ENCODE measurements at regions not wholly inside any gene's neighbourhood (a gene's known extent, or its start where the extent isn't known, plus 50 kb on each side); places are given as distances from the start of the nearest gene placed in this dataset.

- TF ChIP-seq ZNF142 (CRISPR knock-in tag; IDR thresholded peaks at IDR 0.05), result no peak
Observed at GRCh38 chr5:22947921-22948320, 94.8 kb upstream of the CDH12 start (continued).

- Histone ChIP-seq H3K36me3 (replicated peaks in 1 of 2; ENCODE audit: control insufficient read depth in 1 of 2, insufficient read depth in 2 of 2, low read length in 2 of 2) (no peaks in the 10 kb centered on the region), H3K27me3 (ENCODE audit: control insufficient read depth in 1 of 2, insufficient read depth in 2 of 2, low read length in 2 of 2) (no peaks in the 10 kb centered on the region), H3K9me3 (ENCODE audit: low read length) (peaks cover 21% of the 10 kb centered on the region), H3K9ac (ENCODE audit: insufficient read depth, low read depth, low read length) (no peak overlapping the region), H3K4me1 (ENCODE audit: insufficient read depth, low read length) (no peaks in the 10 kb centered on the region), H4K20me1 (ENCODE audit: insufficient read depth, low read length) (no peaks in the 10 kb centered on the region), H3K79me2 (ENCODE audit: insufficient read depth, low read length) (no peaks in the 10 kb centered on the region), H3K4me3 (replicated peaks in 1 of 3; ENCODE audit: insufficient read depth in 1 of 3, low read depth in 2 of 3, low read length in 3 of 3) (no peak overlapping the region), H3K4me2 (ENCODE audit: low read depth, low read length) (no peak overlapping the region), H3K27ac (ENCODE audit: extremely low read length, insufficient read depth, low read length) (no peak overlapping the region), H2AFZ (ENCODE audit: low read length) (no peak overlapping the region)
- FAIRE-seq (no peak), ATAC-seq (no peak), DNase-seq (ENCODE audit: low spot score) (no peak)
- intact Hi-C loops (cut with micrococcal nuclease; ENCODE audit: unreplicated experiment) (no loop called here), in situ Hi-C loops (cut with HindIII; ENCODE audit: extremely low pct_ligation_motif_present, low pct_unique_long_range_greater_than_20kb) (no loop called here)
- BruUV-seq (replicated peaks), result no TSS peak
- ChIA-PET POLR2A (no interaction called here), CTCF (ENCODE audit: low intra/inter-chr PET ratio, low total read pairs) (no interaction called here)
- WGBS (ENCODE audit: low lambda C conversion rate), result 2% methylated on average over 4 of the region's 4 CpGs
- TF ChIP-seq IRX3 (CRISPR knock-in tag; IDR thresholded peaks at IDR 0.05; ENCODE audit: borderline replicate concordance, low read depth), result no peak
- TF ChIP-seq, protein P1, sequence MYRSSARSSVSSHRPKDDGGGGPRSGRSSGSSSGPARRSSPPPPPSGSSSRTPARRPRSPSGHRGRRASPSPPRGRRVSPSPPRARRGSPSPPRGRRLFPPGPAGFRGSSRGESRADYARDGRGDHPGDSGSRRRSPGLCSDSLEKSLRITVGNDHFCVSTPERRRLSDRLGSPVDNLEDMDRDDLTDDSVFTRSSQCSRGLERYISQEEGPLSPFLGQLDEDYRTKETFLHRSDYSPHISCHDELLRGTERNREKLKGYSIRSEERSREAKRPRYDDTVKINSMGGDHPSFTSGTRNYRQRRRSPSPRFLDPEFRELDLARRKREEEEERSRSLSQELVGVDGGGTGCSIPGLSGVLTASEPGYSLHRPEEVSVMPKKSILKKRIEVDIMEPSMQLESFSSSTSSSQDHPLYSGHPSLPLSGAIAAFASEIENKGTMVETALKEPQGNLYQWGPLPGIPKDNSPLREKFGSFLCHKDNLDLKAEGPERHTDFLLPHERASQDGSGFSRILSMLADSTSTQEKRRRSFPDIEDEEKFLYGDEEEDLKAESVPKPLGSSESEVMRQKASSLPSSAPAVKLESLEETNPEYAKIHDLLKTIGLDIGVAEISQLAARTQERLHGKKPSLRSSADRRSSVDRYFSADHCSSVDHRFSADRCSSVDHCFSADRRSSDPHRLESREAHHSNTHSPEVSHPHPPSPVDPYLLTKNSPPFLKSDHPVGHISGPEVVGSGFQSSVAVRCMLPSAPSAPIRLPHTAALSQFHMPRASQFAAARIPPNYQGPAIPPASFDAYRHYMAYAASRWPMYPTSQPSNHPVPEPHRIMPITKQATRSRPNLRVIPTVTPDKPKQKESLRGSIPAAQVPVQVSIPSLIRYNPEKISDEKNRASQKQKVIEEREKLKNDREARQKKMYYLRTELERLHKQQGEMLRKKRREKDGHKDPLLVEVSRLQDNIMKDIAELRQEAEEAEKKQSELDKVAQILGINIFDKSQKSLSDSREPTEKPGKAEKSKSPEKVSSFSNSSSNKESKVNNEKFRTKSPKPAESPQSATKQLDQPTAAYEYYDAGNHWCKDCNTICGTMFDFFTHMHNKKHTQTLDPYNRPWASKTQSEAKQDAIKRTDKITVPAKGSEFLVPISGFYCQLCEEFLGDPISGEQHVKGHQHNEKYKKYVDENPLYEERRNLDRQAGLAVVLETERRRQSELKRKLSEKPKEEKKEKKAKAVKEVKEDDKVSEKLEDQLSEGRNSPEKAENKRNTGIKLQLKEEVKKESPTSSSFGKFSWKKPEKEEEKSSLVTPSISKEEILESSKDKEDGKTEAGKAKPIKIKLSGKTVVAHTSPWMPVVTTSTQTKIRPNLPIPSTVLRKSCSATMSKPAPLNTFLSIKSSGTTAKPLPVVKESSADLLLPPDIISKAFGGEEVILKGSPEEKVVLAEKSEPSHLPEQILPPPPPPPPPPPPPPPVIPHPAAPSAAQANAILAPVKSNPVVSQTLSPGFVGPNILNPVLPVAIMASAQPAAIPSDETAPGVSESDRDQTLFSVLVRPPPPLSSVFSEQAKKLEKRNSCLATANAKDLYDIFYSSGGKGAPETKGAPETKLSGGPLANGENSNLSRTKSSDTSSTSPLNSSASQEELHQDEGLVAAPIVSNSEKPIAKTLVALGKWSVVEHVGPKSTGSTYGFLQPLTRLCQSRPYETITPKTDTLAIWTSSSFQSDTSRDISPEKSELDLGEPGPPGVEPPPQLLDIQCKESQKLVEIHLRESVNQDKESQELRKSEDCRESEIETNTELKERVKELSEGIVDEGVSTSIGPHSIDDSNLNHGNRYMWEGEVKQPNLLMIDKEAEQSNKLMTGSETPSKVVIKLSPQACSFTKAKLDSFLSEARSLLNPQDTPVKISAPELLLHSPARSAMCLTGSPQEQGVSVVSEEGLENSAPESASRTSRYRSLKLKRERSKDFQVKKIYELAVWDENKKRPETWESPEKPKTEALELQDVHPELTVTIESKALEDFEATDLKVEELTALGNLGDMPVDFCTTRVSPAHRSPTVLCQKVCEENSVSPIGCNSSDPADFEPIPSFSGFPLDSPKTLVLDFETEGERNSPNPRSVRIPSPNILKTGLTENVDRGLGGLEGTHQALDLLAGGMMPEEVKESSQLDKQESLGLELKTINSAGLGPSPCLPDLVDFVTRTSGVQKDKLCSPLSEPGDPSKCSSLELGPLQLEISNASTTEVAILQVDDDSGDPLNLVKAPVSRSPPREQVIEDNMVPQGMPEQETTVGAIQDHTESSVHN (CRISPR knock-in tag; IDR thresholded peaks at IDR 0.05), result no peak
- no peak for TF ChIP-seq ZNF460 (CRISPR knock-in tag; IDR thresholded peaks at IDR 0.05; ENCODE audit: borderline replicate concordance)
- no peak for TF ChIP-seq ZSCAN29 (CRISPR knock-in tag; conservative IDR thresholded peaks at IDR 0.05)
- TF ChIP-seq SKIL (CRISPR knock-in tag; IDR thresholded peaks at IDR 0.05; ENCODE audit: borderline replicate concordance), result no peak
- TF ChIP-seq ZFP62 (CRISPR knock-in tag; IDR thresholded peaks at IDR 0.05), result no peak
Observed at GRCh38 chr5:22938362-22938761, 85.2 kb upstream of the CDH12 start.

All from HepG2 (cell line).